GM20431 (cell line): ENCODE measurements at regions not wholly inside any gene's neighbourhood (a gene's known extent, or its start where the extent isn't known, plus 50 kb on each side); places are given as distances from the start of the nearest gene placed in this dataset.

Experiments used
- in situ Hi-C: fragments of 300-500 bp; cut with MseI, MboI; formaldehyde crosslinking; loops from one replicate; pipeline ENCODE4 v1.15.0; 2020; ENCODE audit warnings: low sequenced_read_pairs; ENCODE audit not compliant: unreplicated experiment

- in situ Hi-C loops: loop anchor here (25.0 kb wide), 1 partner anchor 1319 kb away; no protein-coding TSS in a partner anchor
Measured at GRCh38 chr12:127381681-127382080, 885.3 kb upstream of the TMEM132C start.

GRCh38 chr12:127383281-127383680 lies 883.7 kb upstream of the TMEM132C start:
- in situ Hi-C loops: loop anchor here (25.0 kb wide), 1 partner anchor 1321 kb away; no protein-coding TSS in a partner anchor

- in situ Hi-C loops: loop anchor here (25.0 kb wide), 1 partner anchor 1324 kb away; no protein-coding TSS in a partner anchor
Measured at GRCh38 chr12:127386723-127387122, 880.2 kb upstream of the TMEM132C start.

GRCh38 chr12:127388985-127389384 lies 878.0 kb upstream of the TMEM132C start:
- in situ Hi-C loops: loop anchor here (25.0 kb wide), 1 partner anchor 1327 kb away; no protein-coding TSS in a partner anchor

GRCh38 chr12:127389923-127390322 lies 877.0 kb upstream of the TMEM132C start:
- in situ Hi-C loops: loop anchor here (25.0 kb wide), 1 partner anchor 1328 kb away; no protein-coding TSS in a partner anchor

- in situ Hi-C loops: loop anchor here (25.0 kb wide), 1 partner anchor 1331 kb away; no protein-coding TSS in a partner anchor
Measured at GRCh38 chr12:127393465-127393864, 873.5 kb upstream of the TMEM132C start.

- in situ Hi-C loops: loop anchor here (25.0 kb wide), 1 partner anchor 1332 kb away; no protein-coding TSS in a partner anchor
Measured at GRCh38 chr12:127393896-127394295, 873.1 kb upstream of the TMEM132C start.

- in situ Hi-C loops: loop anchor here (25.0 kb wide), 1 partner anchor 1334 kb away; no protein-coding TSS in a partner anchor
Measured at GRCh38 chr12:127396734-127397133, 870.2 kb upstream of the TMEM132C start.

GRCh38 chr12:127398016-127398710 lies 868.8 kb upstream of the TMEM132C start:
- in situ Hi-C loops: loop anchor here (25.0 kb wide), 1 partner anchor 1336 kb away; no protein-coding TSS in a partner anchor

- in situ Hi-C loops: loop anchor here (25.0 kb wide), 1 partner anchor 1337 kb away; no protein-coding TSS in a partner anchor
Measured at GRCh38 chr12:127399451-127399850, 867.5 kb upstream of the TMEM132C start.

- in situ Hi-C loops: no loop called here
Measured at GRCh38 chr12:127400221-127400620, 866.7 kb upstream of the TMEM132C start.

- in situ Hi-C loops: no loop called here
Measured at GRCh38 chr12:127401005-127401404, 866.0 kb upstream of the TMEM132C start.

GRCh38 chr12:127401536-127401935 lies 865.4 kb upstream of the TMEM132C start:
- in situ Hi-C loops: no loop called here

GRCh38 chr12:127411166-127411915 lies 855.6 kb upstream of the TMEM132C start:
- in situ Hi-C loops: no loop called here

- in situ Hi-C loops: no loop called here
Measured at GRCh38 chr12:127411981-127412380, 855.0 kb upstream of the TMEM132C start.

GRCh38 chr12:127412866-127413265 lies 854.1 kb upstream of the TMEM132C start:
- in situ Hi-C loops: no loop called here

GRCh38 chr12:127414186-127414585 lies 852.8 kb upstream of the TMEM132C start:
- in situ Hi-C loops: no loop called here

GRCh38 chr12:127414636-127415035 lies 852.3 kb upstream of the TMEM132C start:
- in situ Hi-C loops: no loop called here

GRCh38 chr12:127416796-127417195 lies 850.2 kb upstream of the TMEM132C start:
- in situ Hi-C loops: no loop called here

GRCh38 chr12:127419111-127419510 lies 847.9 kb upstream of the TMEM132C start:
- in situ Hi-C loops: no loop called here

- in situ Hi-C loops: no loop called here
Measured at GRCh38 chr12:127421614-127422013, 845.4 kb upstream of the TMEM132C start.
